Mesothelial cell of epicardium (in vitro differentiated cells): ENCODE measurements at regions not wholly inside any gene's neighbourhood (a gene's known extent, or its start where the extent isn't known, plus 50 kb on each side); places are given as distances from the start of the nearest gene placed in this dataset.

Source experiments
- DNase-seq, 2 experiments: peaks; one replicate each; pipeline ENCODE4 v3.0.0; 2021; ENCODE audit warnings: low spot score in 2 of 2; ENCODE audit not compliant: unreplicated experiment in 2 of 2
- H3K27ac Mint-ChIP-seq: 2 replicates; pipeline ENCODE4 v1.8.0; 2021; ENCODE audit warnings: mixed read lengths
- H3K27me3 Mint-ChIP-seq: 2 replicates; pipeline ENCODE4 v1.8.0; 2021; ENCODE audit warnings: low read depth, mixed read lengths
- H3K36me3 Mint-ChIP-seq: 2 replicates; pipeline ENCODE4 v1.8.0; 2021; ENCODE audit warnings: mixed read lengths
- H3K4me1 Mint-ChIP-seq: 2 replicates; pipeline ENCODE4 v1.8.0; 2021; ENCODE audit warnings: mixed read lengths
- H3K4me3 Mint-ChIP-seq: 2 replicates; pipeline ENCODE4 v1.8.0; 2021; ENCODE audit warnings: mild to moderate bottlenecking, moderate library complexity, mixed read lengths
- H3K9me3 Mint-ChIP-seq: 2 replicates; pipeline ENCODE4 v1.8.0; 2021; ENCODE audit warnings: mixed read lengths
- CTCF ChIP-seq: fragments of 200-600 bp; sonication (generic); IDR thresholded peaks from one replicate; pipeline ENCODE4 v1.5.0; 2021; ENCODE audit warnings: antibody characterized with exemption; ENCODE audit not compliant: unreplicated experiment

- Mint-ChIP-seq H3K4me1 (peaks cover 43% of the 10 kb centered on the region), H3K36me3 (no peaks in the 10 kb centered on the region), H3K27ac (no peak overlapping the region), H3K4me3 (no peak overlapping the region), H3K9me3 (no peaks in the 10 kb centered on the region), H3K27me3 (no peaks in the 10 kb centered on the region)
- no peak for DNase-seq
- TF ChIP-seq CTCF, result no peak
These were observed 121.1 kb upstream of the NGF start for GRCh38 chr1:115459161-115459560.

- no peak for DNase-seq
- Mint-ChIP-seq H3K9me3 (no peaks in the 10 kb centered on the region), H3K4me3 (no peak overlapping the region), H3K4me1 (peaks cover 48% of the 10 kb centered on the region), H3K27ac (peak overlapping the region; percentile 11), H3K36me3 (no peaks in the 10 kb centered on the region), H3K27me3 (no peaks in the 10 kb centered on the region)
- no peak for TF ChIP-seq CTCF
These were observed 120.5 kb upstream of the NGF start for GRCh38 chr1:115458426-115459114.

- TF ChIP-seq CTCF, result no peak
- no peaks in the 10 kb centered on the region for H3K9me3 Mint-ChIP-seq
- no peak overlapping the region for H3K4me3 Mint-ChIP-seq
- peak overlapping the region; percentile 88 for H3K27ac Mint-ChIP-seq
- peaks cover 48% of the 10 kb centered on the region for H3K4me1 Mint-ChIP-seq
- no peaks in the 10 kb centered on the region for H3K36me3 Mint-ChIP-seq
- no peaks in the 10 kb centered on the region for H3K27me3 Mint-ChIP-seq
- peak; percentile 63 to 81 for DNase-seq
These were observed 119.2 kb upstream of the NGF start for GRCh38 chr1:115457289-115457688.

- Mint-ChIP-seq H3K27me3 (no peaks in the 10 kb centered on the region), H3K4me3 (no peak overlapping the region), H3K4me1 (peaks cover 48% of the 10 kb centered on the region), H3K27ac (peak overlapping the region; percentile 88), H3K9me3 (no peaks in the 10 kb centered on the region), H3K36me3 (no peaks in the 10 kb centered on the region)
- no peak for TF ChIP-seq CTCF
- DNase-seq, result no peak
These were observed 118.5 kb upstream of the NGF start for GRCh38 chr1:115456441-115456961.

- H3K27ac Mint-ChIP-seq, result peak overlapping the region; percentile 75
- no peak overlapping the region for H3K4me3 Mint-ChIP-seq
- peaks cover 48% of the 10 kb centered on the region for H3K4me1 Mint-ChIP-seq
- no peak for DNase-seq
- H3K9me3 Mint-ChIP-seq, result peaks cover 5% of the 10 kb centered on the region
- no peak for TF ChIP-seq CTCF
- H3K36me3 Mint-ChIP-seq, result no peaks in the 10 kb centered on the region
- no peaks in the 10 kb centered on the region for H3K27me3 Mint-ChIP-seq
These were observed 116.9 kb upstream of the NGF start for GRCh38 chr1:115454837-115455511.
